Activated CD8-positive, alpha-beta memory T cell treated with anti-CD3 and anti-CD28 coated beads, Interleukin-2, amount 50 U/mL, for 48 hours (primary cell): ENCODE measurements at regions not wholly inside any gene's neighbourhood (a gene's known extent, or its start where the extent isn't known, plus 50 kb on each side); places are given as distances from the start of the nearest gene placed in this dataset.
"Not testable (repeated sequence)": the region's sequence is repeated elsewhere in the genome, so short reads cannot be mapped to it uniquely, and the experiment has no call there.

Source experiments
- DNase-seq: peaks from one replicate; pipeline ENCODE4 v3.0.0-alpha.2; 2020

DNA sequence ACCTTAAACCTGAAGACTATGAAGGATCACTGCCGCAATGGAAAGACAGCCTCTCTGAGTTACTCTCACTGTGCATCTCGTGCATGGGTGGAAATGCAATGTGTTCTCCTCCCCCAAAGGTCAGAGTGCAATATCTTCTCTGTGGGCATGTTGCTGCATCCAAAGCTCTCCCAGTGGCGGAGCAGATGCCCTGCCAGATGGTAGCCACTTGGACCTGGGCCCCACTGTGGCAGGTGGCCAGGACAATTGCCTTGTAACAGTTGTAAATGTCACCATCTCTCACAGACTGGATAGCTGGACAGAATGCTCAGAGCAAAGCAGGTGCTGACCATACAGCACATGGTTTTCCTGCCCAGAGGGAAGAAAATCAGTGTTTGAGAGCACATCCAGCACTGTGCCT, 542.0 kb downstream of the FAM181B start:
- DNase-seq = no peak

GRCh38 chr11:82185925-82186324, 547.7 kb downstream of the FAM181B start:
- DNase-seq = no peak

DNA sequence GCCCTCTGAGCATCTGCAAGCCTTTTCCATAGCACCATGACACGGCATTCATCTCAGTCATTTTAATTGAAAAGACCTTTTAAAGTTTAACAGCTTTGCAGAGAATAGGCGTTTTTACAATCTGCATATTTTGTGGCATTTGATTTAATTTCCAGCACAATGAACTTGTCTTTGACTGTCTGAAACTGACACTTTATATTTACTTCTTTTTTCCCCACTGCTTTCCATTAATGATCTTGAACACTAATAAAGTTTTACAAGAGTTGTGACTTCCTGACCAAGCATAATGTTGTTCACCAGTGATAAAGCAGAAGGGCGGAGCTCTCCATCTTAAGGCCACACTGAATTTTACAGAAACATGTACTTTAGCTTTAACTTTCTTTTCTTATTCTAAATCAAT, 548.7 kb downstream of the FAM181B start:
- DNase-seq = no peak

DNA sequence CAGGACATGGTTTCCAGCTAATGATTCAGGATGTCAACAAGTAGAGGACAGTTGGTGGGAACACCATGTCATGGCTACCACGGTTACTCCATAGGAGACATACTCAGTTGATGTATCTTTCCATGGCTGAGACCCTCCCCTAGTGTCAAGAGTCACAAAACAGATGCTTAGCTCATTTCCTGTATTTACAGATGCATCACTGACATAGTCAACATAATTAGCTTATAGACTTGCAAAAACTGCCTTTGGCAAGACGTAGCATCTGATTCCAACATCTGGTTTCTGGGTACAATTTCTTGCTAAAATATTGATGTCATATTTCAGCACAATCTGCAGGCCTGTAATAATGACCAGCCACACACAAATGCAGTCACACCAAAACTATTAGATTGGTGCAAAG, 550.3 kb downstream of the FAM181B start:
- DNase-seq = no peak

DNA sequence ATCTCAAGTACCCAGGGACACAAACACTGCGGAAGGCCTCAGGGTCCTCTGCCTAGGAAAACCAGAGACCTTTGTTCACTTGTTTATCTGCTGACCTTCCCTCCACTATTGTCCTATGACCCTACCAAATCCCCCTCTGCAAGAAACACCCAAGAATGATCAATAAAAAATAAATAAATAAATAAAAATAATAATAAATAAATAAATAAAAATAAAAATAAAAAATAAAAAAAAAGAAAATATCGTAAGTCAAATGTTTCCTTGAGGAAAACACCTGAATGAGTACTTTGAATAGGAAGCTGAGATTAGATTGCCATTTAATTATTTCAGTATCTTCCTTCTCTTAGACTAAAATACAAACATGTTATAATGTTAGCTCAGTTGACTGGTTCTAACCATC, 551.0 kb downstream of the FAM181B start:
- not testable (repeated sequence) for DNase-seq

DNA sequence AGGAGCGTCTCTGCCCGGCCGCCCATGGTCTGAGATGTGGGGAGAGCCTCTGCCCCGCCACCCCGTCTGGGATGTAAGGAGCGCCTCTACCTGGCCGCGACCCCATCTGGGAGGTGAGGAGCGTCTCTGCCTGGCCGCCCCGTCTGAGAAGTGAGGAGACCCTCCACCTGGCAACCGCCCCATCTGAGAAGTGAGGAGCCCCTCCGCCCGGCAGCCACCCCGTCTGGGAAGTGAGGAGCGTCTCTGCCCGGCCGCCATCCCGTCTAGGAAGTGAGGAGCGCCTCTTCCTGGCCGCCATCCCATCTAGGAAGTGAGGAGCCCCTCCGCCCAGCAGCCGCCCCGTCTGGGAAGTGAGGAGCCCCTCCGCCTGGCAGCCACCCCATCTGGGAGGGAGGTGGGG, 551.9 kb downstream of the FAM181B start:
- DNase-seq = not testable (repeated sequence)

- no peak for DNase-seq
Observed at GRCh38 chr11:82176945-82177344, 556.7 kb downstream of the FAM181B start.

DNA sequence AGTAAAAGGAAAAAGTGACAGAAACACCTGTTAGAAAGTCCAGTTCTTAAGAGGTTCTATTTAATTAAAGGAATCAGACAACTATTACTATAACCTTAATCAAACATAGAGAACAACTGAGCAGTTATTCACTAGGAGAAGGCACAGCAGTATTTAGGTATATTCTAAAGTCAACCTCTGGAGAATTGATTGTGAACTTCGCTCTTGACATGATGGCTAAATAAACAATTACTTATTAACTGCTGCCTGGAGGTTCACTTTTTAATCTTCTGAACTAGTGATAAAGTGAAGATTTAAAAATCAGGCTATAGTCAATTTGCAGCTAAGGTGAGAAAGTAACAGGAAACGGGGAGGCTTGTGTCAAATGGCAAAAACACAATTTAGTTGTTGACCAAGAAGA, 557.3 kb downstream of the FAM181B start:
- no peak for DNase-seq

GRCh38 chr11:82174610-82175009, 559.1 kb downstream of the FAM181B start:
- no peak for DNase-seq

DNA sequence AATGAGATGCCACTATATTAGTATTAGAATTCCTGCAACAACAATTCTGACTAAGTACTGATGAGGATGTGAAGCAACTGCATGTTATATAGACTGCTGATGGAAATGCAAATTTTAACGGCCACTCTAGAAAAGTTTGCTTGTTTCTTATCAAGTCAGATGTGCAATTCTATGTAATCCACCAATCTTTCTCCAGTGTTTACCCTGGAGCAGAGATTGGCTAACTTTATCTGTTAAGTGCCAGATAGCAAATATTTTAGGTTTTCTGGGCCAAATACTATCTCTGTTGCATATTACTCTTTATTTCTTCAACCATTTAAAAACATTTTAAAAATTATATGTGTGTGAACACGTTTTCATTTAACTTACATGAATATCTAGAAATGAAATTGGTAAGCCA, 586.9 kb downstream of the FAM181B start:
- no peak for DNase-seq

- no peak for DNase-seq
Observed at GRCh38 chr11:82118946-82119345, 614.7 kb downstream of the FAM181B start.

GRCh38 chr11:82117362-82117761, 616.3 kb downstream of the FAM181B start:
- no peak for DNase-seq

- no peak for DNase-seq
Observed at GRCh38 chr11:82105331-82105998, 628.2 kb downstream of the FAM181B start.

- DNase-seq = no peak
Observed at GRCh38 chr11:82092904-82093303, 640.8 kb downstream of the FAM181B start.

GRCh38 chr11:82089426-82089825, 644.2 kb downstream of the FAM181B start:
- DNase-seq = no peak

- DNase-seq = no peak
Observed at GRCh38 chr11:82085493-82085892, 648.2 kb downstream of the FAM181B start.

- no peak for DNase-seq
Observed at GRCh38 chr11:82082976-82083375, 650.7 kb downstream of the FAM181B start.

DNA sequence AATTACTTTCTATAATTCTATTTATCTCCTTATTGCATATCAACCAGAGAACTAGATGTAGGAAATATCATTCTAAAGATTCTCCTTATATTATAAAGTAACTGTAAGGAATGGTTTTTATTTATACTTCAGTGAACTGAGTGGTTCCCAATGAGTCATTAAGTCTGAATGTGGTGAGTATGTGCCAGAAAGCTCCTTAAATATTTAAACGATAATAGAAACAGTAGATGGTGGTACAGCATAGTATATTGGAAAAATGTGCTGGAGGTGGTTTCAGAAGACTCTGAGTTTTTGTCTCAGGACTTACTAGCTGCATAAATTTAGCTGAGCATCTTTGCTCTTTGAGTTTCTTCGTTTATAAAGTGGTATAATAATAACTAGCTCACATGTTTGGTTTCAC, 653.5 kb downstream of the FAM181B start:
- no peak for DNase-seq

DNA sequence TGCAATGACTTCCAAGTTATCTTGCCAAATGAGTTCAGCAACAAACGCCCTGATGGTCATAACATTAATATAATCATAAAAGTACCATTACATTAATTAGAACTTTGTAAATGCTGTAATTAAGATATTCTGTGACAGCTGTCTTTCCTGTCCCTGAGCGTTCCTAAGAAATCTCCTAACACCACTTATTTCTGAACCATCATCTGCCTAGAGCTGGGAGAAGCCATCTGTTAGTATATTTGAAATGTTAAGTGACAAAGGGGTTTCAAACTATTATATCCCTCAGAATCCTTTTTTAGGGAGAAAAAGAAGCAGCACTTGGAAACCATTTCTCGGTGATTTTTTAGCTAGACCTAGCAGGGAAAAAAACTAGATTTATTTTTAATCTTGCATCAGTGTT, 657.5 kb downstream of the FAM181B start:
- DNase-seq = no peak

- no peak for DNase-seq
Observed at GRCh38 chr11:82059505-82059904, 674.2 kb downstream of the FAM181B start.

- DNase-seq = no peak
Observed at GRCh38 chr11:82056450-82056849, 677.2 kb downstream of the FAM181B start.

- no peak for DNase-seq
Observed at GRCh38 chr11:82049199-82049598, 684.5 kb downstream of the FAM181B start.

DNA sequence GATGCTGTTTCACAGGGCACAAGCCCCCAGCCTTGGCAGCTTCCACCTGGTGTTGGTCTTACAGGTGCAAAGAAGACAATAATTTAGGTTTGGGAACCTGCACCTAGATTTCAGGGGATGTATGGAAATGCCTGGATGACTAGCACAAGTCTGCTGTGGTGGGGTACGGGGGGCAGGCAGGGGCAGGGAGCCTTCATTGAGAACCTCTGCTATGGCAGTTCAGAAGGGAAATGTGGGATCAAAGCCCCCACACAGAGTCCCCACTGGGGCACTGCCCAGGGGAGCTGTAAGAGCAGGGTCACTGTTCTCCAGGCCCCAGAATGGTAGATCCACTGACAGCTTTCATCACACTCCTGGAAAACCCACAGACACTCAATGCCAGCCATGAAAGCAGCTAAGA, 686.5 kb downstream of the FAM181B start:
- no peak for DNase-seq

DNA sequence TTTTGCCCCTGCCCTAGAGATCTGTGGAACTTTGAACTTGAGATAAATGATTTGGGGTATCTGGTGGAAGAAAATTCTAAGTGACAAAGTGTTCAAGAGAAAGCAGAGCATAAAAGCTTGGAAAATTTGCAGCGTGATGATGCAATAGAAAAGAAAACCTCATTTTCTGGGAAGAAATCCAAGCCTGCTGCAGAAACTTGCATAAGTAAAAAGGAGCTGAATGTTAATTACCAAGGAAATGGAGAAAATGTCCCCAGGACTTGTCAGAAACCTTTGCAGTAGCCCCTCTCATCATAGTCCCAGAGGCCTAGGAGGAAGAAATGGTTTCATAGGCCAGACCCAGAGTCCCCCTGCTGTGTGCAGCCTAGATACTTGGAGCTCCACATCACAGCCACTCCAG, 686.9 kb downstream of the FAM181B start:
- no peak for DNase-seq

GRCh38 chr11:82045748-82046457, 687.8 kb downstream of the FAM181B start:
- no peak for DNase-seq
